H1 (cell line): ENCODE measurements at regions not wholly inside any gene's neighbourhood (a gene's known extent, or its start where the extent isn't known, plus 50 kb on each side); places are given as distances from the start of the nearest gene placed in this dataset.

Experiments
- TF ChIP-seq, protein P1 (sequence below): fragments of 300-600 bp; sonication (generic); IDR thresholded peaks from 2 replicates; pipeline ENCODE4 v1.7.1; 2012; ENCODE audit warnings: low read length, moderate library complexity, mild to moderate bottlenecking, inconsistent platforms; ENCODE audit not compliant: insufficient replicate concordance

DNA sequence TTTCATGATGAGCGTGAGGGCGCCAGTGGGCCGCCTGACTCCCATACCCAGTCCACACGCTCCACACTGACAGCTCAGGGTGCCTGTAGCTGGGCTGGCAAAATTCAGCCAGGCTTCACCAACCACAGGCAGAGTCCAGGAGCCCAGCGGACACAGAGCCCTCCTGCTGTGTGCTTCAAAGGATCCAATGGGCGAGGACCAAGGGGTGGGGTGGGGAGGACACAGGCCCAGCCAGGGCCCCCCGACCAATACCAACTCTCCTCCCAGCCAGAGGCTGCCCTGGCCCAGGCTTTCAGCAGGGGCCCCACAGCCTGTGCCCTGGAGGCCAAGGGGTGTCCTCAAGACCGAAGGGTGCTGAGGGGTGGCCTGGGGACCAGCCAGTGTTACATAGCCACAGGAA, 336.1 kb downstream of the CTTN start (continued):
- TF ChIP-seq, protein P1, sequence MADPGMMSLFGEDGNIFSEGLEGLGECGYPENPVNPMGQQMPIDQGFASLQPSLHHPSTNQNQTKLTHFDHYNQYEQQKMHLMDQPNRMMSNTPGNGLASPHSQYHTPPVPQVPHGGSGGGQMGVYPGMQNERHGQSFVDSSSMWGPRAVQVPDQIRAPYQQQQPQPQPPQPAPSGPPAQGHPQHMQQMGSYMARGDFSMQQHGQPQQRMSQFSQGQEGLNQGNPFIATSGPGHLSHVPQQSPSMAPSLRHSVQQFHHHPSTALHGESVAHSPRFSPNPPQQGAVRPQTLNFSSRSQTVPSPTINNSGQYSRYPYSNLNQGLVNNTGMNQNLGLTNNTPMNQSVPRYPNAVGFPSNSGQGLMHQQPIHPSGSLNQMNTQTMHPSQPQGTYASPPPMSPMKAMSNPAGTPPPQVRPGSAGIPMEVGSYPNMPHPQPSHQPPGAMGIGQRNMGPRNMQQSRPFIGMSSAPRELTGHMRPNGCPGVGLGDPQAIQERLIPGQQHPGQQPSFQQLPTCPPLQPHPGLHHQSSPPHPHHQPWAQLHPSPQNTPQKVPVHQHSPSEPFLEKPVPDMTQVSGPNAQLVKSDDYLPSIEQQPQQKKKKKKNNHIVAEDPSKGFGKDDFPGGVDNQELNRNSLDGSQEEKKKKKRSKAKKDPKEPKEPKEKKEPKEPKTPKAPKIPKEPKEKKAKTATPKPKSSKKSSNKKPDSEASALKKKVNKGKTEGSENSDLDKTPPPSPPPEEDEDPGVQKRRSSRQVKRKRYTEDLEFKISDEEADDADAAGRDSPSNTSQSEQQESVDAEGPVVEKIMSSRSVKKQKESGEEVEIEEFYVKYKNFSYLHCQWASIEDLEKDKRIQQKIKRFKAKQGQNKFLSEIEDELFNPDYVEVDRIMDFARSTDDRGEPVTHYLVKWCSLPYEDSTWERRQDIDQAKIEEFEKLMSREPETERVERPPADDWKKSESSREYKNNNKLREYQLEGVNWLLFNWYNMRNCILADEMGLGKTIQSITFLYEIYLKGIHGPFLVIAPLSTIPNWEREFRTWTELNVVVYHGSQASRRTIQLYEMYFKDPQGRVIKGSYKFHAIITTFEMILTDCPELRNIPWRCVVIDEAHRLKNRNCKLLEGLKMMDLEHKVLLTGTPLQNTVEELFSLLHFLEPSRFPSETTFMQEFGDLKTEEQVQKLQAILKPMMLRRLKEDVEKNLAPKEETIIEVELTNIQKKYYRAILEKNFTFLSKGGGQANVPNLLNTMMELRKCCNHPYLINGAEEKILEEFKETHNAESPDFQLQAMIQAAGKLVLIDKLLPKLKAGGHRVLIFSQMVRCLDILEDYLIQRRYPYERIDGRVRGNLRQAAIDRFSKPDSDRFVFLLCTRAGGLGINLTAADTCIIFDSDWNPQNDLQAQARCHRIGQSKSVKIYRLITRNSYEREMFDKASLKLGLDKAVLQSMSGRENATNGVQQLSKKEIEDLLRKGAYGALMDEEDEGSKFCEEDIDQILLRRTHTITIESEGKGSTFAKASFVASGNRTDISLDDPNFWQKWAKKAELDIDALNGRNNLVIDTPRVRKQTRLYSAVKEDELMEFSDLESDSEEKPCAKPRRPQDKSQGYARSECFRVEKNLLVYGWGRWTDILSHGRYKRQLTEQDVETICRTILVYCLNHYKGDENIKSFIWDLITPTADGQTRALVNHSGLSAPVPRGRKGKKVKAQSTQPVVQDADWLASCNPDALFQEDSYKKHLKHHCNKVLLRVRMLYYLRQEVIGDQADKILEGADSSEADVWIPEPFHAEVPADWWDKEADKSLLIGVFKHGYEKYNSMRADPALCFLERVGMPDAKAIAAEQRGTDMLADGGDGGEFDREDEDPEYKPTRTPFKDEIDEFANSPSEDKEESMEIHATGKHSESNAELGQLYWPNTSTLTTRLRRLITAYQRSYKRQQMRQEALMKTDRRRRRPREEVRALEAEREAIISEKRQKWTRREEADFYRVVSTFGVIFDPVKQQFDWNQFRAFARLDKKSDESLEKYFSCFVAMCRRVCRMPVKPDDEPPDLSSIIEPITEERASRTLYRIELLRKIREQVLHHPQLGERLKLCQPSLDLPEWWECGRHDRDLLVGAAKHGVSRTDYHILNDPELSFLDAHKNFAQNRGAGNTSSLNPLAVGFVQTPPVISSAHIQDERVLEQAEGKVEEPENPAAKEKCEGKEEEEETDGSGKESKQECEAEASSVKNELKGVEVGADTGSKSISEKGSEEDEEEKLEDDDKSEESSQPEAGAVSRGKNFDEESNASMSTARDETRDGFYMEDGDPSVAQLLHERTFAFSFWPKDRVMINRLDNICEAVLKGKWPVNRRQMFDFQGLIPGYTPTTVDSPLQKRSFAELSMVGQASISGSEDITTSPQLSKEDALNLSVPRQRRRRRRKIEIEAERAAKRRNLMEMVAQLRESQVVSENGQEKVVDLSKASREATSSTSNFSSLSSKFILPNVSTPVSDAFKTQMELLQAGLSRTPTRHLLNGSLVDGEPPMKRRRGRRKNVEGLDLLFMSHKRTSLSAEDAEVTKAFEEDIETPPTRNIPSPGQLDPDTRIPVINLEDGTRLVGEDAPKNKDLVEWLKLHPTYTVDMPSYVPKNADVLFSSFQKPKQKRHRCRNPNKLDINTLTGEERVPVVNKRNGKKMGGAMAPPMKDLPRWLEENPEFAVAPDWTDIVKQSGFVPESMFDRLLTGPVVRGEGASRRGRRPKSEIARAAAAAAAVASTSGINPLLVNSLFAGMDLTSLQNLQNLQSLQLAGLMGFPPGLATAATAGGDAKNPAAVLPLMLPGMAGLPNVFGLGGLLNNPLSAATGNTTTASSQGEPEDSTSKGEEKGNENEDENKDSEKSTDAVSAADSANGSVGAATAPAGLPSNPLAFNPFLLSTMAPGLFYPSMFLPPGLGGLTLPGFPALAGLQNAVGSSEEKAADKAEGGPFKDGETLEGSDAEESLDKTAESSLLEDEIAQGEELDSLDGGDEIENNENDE, result no peak
- TF ChIP-seq, all 59 proteins: peak for 0
